Gastrocnemius medialis (tissue), 4 donors: ENCODE measurements at regions not wholly inside any gene's neighbourhood (a gene's known extent, or its start where the extent isn't known, plus 50 kb on each side); places are given as distances from the start of the nearest gene placed in this dataset.

ENCODE experiments used
- POLR2A ChIP-seq, 2 donors: fragments of 450-650 bp; IDR thresholded peaks; one replicate each; pipeline ENCODE4 v1.6.1; 2017; ENCODE audit warnings: antibody characterized with exemption in 2 of 2, mild to moderate bottlenecking in 2 of 2, moderate library complexity in 2 of 2
- TF ChIP-seq, protein P1 (sequence below), 5 experiments: fragments of 450-650 bp in 3 of 5; fragments of 200-600 bp in 2 of 5; sonication (generic) in 2 of 5; IDR thresholded peaks in 4 of 5; conservative IDR thresholded peaks in 1 of 5; 1 replicate in 4 of 5; 2 replicates in 1 of 5; pipeline ENCODE4 v1.5.1; 2016 to 2019; ENCODE audit warnings: antibody characterized with exemption in 5 of 5, mild to moderate bottlenecking in 3 of 5, moderate library complexity in 3 of 5

DNA sequence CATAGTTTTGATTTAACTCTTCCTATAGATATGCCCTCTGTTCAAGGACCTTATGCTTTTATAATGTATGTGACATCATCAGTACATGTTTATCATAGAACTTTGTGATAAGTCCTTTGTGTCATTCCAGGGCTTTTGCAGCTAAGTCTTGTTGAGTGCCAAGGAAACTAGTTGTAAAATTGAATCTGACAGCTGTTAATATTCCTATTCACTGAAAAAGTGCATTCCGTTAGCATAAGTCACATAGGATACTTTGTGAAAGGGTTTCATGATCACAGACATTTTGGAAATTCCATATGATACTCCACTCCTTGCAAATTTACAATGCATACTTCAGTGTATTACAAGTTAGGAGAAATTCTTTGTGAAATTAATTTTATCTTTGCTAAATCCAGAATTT is 503.4 kb downstream of the CCDC85A start:
- TF ChIP-seq, protein P1, sequence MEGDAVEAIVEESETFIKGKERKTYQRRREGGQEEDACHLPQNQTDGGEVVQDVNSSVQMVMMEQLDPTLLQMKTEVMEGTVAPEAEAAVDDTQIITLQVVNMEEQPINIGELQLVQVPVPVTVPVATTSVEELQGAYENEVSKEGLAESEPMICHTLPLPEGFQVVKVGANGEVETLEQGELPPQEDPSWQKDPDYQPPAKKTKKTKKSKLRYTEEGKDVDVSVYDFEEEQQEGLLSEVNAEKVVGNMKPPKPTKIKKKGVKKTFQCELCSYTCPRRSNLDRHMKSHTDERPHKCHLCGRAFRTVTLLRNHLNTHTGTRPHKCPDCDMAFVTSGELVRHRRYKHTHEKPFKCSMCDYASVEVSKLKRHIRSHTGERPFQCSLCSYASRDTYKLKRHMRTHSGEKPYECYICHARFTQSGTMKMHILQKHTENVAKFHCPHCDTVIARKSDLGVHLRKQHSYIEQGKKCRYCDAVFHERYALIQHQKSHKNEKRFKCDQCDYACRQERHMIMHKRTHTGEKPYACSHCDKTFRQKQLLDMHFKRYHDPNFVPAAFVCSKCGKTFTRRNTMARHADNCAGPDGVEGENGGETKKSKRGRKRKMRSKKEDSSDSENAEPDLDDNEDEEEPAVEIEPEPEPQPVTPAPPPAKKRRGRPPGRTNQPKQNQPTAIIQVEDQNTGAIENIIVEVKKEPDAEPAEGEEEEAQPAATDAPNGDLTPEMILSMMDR (IDR thresholded peaks at IDR 0.05 in 4 of 5, conservative IDR thresholded peaks at IDR 0.05 in 1 of 5) = no peak
- no peak for TF ChIP-seq POLR2A (IDR thresholded peaks at IDR 0.05)
